ENCODE measurements at regions not wholly inside any gene's neighbourhood (a gene's known extent, or its start where the extent isn't known, plus 50 kb on each side); places are given as distances from the start of the nearest gene placed in this dataset.

DNA sequence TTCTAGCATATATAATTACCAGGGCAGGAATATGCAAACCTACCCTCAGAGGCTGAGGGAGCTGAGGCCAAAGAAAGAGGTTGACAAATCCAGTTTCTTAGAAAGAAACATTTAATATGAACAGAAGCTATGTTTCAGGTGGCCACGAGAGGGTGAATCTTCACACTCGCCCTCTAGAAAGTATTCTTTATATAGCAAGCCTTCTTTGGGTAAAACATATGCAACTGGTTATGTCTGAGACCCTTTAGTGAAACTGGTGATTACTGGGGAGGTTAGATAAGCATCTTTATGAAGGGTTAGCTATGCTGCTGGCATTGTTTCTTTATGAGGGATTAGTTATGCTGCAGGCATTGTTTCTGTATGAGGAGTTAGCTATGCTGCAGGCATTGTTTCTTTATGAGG is 50.7 kb upstream of the GOLGA6L2 start (continued):
- TF ChIP-seq, protein P1, sequence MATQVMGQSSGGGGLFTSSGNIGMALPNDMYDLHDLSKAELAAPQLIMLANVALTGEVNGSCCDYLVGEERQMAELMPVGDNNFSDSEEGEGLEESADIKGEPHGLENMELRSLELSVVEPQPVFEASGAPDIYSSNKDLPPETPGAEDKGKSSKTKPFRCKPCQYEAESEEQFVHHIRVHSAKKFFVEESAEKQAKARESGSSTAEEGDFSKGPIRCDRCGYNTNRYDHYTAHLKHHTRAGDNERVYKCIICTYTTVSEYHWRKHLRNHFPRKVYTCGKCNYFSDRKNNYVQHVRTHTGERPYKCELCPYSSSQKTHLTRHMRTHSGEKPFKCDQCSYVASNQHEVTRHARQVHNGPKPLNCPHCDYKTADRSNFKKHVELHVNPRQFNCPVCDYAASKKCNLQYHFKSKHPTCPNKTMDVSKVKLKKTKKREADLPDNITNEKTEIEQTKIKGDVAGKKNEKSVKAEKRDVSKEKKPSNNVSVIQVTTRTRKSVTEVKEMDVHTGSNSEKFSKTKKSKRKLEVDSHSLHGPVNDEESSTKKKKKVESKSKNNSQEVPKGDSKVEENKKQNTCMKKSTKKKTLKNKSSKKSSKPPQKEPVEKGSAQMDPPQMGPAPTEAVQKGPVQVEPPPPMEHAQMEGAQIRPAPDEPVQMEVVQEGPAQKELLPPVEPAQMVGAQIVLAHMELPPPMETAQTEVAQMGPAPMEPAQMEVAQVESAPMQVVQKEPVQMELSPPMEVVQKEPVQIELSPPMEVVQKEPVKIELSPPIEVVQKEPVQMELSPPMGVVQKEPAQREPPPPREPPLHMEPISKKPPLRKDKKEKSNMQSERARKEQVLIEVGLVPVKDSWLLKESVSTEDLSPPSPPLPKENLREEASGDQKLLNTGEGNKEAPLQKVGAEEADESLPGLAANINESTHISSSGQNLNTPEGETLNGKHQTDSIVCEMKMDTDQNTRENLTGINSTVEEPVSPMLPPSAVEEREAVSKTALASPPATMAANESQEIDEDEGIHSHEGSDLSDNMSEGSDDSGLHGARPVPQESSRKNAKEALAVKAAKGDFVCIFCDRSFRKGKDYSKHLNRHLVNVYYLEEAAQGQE (IDR thresholded peaks at IDR 0.05; ENCODE audit: low read depth): no peak
- TF ChIP-seq POLR2A (IDR thresholded peaks at IDR 0.05; ENCODE audit: borderline replicate concordance, extremely low read depth, insufficient read depth, insufficient read length) (no peak), ELF1 (IDR thresholded peaks at IDR 0.05; ENCODE audit: borderline replicate concordance, low read depth) (no peak)

All from HCT116 (cell line).